ENCODE measurements at regions not wholly inside any gene's neighbourhood (a gene's known extent, or its start where the extent isn't known, plus 50 kb on each side); places are given as distances from the start of the nearest gene placed in this dataset.

DNA sequence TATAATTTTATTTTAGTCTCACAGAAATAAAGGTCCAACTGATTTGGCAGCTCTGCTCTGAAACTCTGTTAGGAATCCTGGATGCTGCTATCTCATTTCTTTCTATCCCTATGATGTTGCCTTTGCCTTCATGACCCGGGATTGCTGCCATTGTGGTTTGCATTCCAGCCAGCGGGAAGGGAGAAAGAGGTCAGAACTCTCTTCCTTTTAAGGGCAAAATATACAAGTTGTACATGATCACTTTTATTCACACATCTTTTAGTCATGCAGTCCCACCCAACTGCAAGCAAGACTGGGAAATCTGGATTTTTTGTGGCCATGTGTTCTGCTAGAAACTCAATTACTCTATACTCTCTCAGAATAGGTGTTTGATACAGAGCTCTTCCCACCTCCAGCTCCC is 263.1 kb upstream of the ZFP64 start:
- FAIRE-seq (no peak), DNase-seq (ENCODE audit: low read depth, low spot score) (no peak), ATAC-seq (no peak)
- Histone ChIP-seq H3K9ac (ENCODE audit: control insufficient read depth, insufficient read depth, low read length) (no peak overlapping the region), H3K79me2 (ENCODE audit: control insufficient read depth, insufficient read depth, low read length) (no peaks in the 10 kb centered on the region), H3K4me2 (ENCODE audit: control insufficient read depth, insufficient read depth) (no peak overlapping the region), H4K20me1 (ENCODE audit: control insufficient read depth, insufficient read depth) (no peaks in the 10 kb centered on the region), H3K27me3 (replicated peaks in 1 of 2; ENCODE audit: control insufficient read depth in 2 of 2, insufficient read depth in 2 of 2, low read length in 1 of 2) (no peaks in the 10 kb centered on the region), H3K36me3 (ENCODE audit: control insufficient read depth in 2 of 2, insufficient read depth in 2 of 2, low read length in 1 of 2) (no peaks in the 10 kb centered on the region), H3K4me1 (ENCODE audit: control insufficient read depth, insufficient read depth, low read length) (no peaks in the 10 kb centered on the region), H3K9me3 (replicated peaks; ENCODE audit: control insufficient read depth, insufficient read depth, low read length) (no peaks in the 10 kb centered on the region), H3K27ac (ENCODE audit: control insufficient read depth, insufficient read depth) (no peak overlapping the region), H2AFZ (ENCODE audit: control insufficient read depth, low read depth, low read length) (no peak overlapping the region), H3K4me3 (no peak overlapping the region)
- ChIA-PET SMC1A (ENCODE audit: uncharacterized antibody, unreplicated experiment) (no interaction called here), RAD21 (ENCODE audit: unreplicated experiment) (no interaction called here), CTCF (no interaction called here), POLR2A (no interaction called here)
- in situ Hi-C loops (cut with MboI): no loop called here
- no peak for TF ChIP-seq CBFB (IDR thresholded peaks at IDR 0.05; ENCODE audit: low read depth)
- TF ChIP-seq ESRRA (IDR thresholded peaks at IDR 0.05; ENCODE audit: low read length): no peak
- TF ChIP-seq, protein P1, sequence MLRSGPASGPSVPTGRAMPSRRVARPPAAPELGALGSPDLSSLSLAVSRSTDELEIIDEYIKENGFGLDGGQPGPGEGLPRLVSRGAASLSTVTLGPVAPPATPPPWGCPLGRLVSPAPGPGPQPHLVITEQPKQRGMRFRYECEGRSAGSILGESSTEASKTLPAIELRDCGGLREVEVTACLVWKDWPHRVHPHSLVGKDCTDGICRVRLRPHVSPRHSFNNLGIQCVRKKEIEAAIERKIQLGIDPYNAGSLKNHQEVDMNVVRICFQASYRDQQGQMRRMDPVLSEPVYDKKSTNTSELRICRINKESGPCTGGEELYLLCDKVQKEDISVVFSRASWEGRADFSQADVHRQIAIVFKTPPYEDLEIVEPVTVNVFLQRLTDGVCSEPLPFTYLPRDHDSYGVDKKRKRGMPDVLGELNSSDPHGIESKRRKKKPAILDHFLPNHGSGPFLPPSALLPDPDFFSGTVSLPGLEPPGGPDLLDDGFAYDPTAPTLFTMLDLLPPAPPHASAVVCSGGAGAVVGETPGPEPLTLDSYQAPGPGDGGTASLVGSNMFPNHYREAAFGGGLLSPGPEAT (IDR thresholded peaks at IDR 0.05; ENCODE audit: low read depth): no peak
- no peak for TF ChIP-seq POLR2AphosphoS2 (IDR thresholded peaks at IDR 0.05; ENCODE audit: low read depth, low read length)
- TF ChIP-seq, protein P2, sequence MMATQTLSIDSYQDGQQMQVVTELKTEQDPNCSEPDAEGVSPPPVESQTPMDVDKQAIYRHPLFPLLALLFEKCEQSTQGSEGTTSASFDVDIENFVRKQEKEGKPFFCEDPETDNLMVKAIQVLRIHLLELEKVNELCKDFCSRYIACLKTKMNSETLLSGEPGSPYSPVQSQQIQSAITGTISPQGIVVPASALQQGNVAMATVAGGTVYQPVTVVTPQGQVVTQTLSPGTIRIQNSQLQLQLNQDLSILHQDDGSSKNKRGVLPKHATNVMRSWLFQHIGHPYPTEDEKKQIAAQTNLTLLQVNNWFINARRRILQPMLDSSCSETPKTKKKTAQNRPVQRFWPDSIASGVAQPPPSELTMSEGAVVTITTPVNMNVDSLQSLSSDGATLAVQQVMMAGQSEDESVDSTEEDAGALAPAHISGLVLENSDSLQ (IDR thresholded peaks at IDR 0.05): no peak
- no peak for TF ChIP-seq IRF4 (IDR thresholded peaks at IDR 0.05; ENCODE audit: low read depth, low read length)
- no peak for TF ChIP-seq CBX5 (IDR thresholded peaks at IDR 0.05; ENCODE audit: low read depth)
- no peak for TF ChIP-seq TCF12 (IDR thresholded peaks at IDR 0.05; ENCODE audit: low read depth, low read length)
- TF ChIP-seq EGR1 (IDR thresholded peaks at IDR 0.05; ENCODE audit: borderline replicate concordance in 1 of 2, low read depth in 2 of 2, low read length in 2 of 2): no peak
- no peak for TF ChIP-seq RAD21 (IDR thresholded peaks at IDR 0.05; ENCODE audit: insufficient read depth, low read depth, low read length)
- TF ChIP-seq, protein P3, sequence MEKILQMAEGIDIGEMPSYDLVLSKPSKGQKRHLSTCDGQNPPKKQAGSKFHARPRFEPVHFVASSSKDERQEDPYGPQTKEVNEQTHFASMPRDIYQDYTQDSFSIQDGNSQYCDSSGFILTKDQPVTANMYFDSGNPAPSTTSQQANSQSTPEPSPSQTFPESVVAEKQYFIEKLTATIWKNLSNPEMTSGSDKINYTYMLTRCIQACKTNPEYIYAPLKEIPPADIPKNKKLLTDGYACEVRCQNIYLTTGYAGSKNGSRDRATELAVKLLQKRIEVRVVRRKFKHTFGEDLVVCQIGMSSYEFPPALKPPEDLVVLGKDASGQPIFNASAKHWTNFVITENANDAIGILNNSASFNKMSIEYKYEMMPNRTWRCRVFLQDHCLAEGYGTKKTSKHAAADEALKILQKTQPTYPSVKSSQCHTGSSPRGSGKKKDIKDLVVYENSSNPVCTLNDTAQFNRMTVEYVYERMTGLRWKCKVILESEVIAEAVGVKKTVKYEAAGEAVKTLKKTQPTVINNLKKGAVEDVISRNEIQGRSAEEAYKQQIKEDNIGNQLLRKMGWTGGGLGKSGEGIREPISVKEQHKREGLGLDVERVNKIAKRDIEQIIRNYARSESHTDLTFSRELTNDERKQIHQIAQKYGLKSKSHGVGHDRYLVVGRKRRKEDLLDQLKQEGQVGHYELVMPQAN (conservative IDR thresholded peaks at IDR 0.05): no peak
- 58% methylated on average over 2 of the region's 2 CpGs for WGBS (ENCODE audit: insufficient coverage, insufficient replicate concordance, low lambda C conversion rate, missing lambda C conversion rate)
- BruUV-seq (replicated peaks): no TSS peak
- intact Hi-C loops (cut with micrococcal nuclease; ENCODE audit: unreplicated experiment): no loop called here

Measured in GM12878 (cell line).